Hepatocyte (in vitro differentiated cells): ENCODE measurements at regions not wholly inside any gene's neighbourhood (a gene's known extent, or its start where the extent isn't known, plus 50 kb on each side); places are given as distances from the start of the nearest gene placed in this dataset.

Experiments used
- EZH2 ChIP-seq: fragments of 200-600 bp; sonication (generic); IDR thresholded peaks from 2 replicates; pipeline ENCODE4 v1.6.1; 2016; ENCODE audit warnings: antibody characterized with exemption, mild to moderate bottlenecking, borderline replicate concordance
- EZH2phosphoT487 ChIP-seq: fragments of 200-600 bp; sonication (generic); IDR thresholded peaks from one replicate; pipeline ENCODE4 v1.6.1; 2018; ENCODE audit warnings: antibody characterized with exemption, mild to moderate bottlenecking, low read depth, moderate library complexity; ENCODE audit not compliant: unreplicated experiment, severe bottlenecking
- TF ChIP-seq, protein P1 (sequence below): fragments of 200-600 bp; sonication (generic); IDR thresholded peaks from 2 replicates; pipeline ENCODE4 v1.5.1; 2016; ENCODE audit warnings: antibody characterized with exemption, mild to moderate bottlenecking; ENCODE audit not compliant: poor library complexity

DNA sequence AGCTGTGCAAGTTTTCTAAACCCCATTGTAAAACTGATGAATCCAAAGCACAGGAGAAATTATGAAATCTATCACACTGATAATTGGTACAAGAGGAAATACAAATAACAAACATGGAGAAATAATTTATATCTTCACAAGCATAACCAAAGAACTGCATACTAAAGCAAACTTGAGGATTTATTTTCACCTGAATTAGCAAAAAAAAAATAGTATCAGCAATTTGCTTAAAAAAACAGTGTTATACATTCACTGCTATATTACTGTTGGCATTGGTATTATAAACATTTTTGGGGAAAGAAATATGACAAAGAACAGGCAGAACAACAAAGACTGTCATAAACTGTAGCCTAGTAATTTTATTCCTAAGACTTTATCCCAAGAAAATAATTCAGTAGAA lies 230.8 kb upstream of the NRP1 start:
- TF ChIP-seq, protein P1, sequence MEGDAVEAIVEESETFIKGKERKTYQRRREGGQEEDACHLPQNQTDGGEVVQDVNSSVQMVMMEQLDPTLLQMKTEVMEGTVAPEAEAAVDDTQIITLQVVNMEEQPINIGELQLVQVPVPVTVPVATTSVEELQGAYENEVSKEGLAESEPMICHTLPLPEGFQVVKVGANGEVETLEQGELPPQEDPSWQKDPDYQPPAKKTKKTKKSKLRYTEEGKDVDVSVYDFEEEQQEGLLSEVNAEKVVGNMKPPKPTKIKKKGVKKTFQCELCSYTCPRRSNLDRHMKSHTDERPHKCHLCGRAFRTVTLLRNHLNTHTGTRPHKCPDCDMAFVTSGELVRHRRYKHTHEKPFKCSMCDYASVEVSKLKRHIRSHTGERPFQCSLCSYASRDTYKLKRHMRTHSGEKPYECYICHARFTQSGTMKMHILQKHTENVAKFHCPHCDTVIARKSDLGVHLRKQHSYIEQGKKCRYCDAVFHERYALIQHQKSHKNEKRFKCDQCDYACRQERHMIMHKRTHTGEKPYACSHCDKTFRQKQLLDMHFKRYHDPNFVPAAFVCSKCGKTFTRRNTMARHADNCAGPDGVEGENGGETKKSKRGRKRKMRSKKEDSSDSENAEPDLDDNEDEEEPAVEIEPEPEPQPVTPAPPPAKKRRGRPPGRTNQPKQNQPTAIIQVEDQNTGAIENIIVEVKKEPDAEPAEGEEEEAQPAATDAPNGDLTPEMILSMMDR, result no peak
- TF ChIP-seq EZH2, result no peak
- TF ChIP-seq EZH2phosphoT487, result no peak
